ENCODE measurements at regions not wholly inside any gene's neighbourhood (a gene's known extent, or its start where the extent isn't known, plus 50 kb on each side); places are given as distances from the start of the nearest gene placed in this dataset.
"Not testable (repeated sequence)": the region's sequence is repeated elsewhere in the genome, so short reads cannot be mapped to it uniquely, and the experiment has no call there.

GRCh38 chr9:106487266-106487665 is 375.7 kb upstream of the ZNF462 start:
- Histone ChIP-seq H3K4me3 (no peak overlapping the region), H3K36me3 (no peaks in the 10 kb centered on the region), H3K9me3 (replicated peaks) (no peaks in the 10 kb centered on the region), H3K27me3 (replicated peaks) (no peaks in the 10 kb centered on the region), H3K27ac (no peak overlapping the region), H3K4me1 (replicated peaks) (peaks cover 5% of the 10 kb centered on the region; the same call in 1 of the 2 replicates)
- no peak for DNase-seq (ENCODE audit: low read depth in 1 of 2, low spot score in 2 of 2)

- H3K36me3 ChIP-seq; H3K4me3 ChIP-seq; H3K9me3 ChIP-seq (replicated peaks); H3K27me3 ChIP-seq (replicated peaks); DNase-seq (ENCODE audit: low read depth in 1 of 2, low spot score in 2 of 2); H3K27ac ChIP-seq; H3K4me1 ChIP-seq (replicated peaks): not testable (repeated sequence)
These were observed 370.8 kb upstream of the ZNF462 start for GRCh38 chr9:106492126-106492525.

- Histone ChIP-seq H3K4me1 (replicated peaks) (peaks cover 8% of the 10 kb centered on the region), H3K36me3 (no peaks in the 10 kb centered on the region), H3K27me3 (replicated peaks) (no peaks in the 10 kb centered on the region), H3K4me3 (no peak overlapping the region), H3K9me3 (replicated peaks) (no peaks in the 10 kb centered on the region), H3K27ac (no peak overlapping the region)
- no peak for DNase-seq (ENCODE audit: low read depth in 1 of 2, low spot score in 2 of 2)
These were observed 362.8 kb upstream of the ZNF462 start for GRCh38 chr9:106500171-106500570.

GRCh38 chr9:106501210-106501609 is 361.8 kb upstream of the ZNF462 start:
- H3K27me3 ChIP-seq (replicated peaks); H3K9me3 ChIP-seq (replicated peaks); DNase-seq (ENCODE audit: low read depth in 1 of 2, low spot score in 2 of 2); H3K4me1 ChIP-seq (replicated peaks); H3K27ac ChIP-seq; H3K4me3 ChIP-seq; H3K36me3 ChIP-seq: not testable (repeated sequence)

GRCh38 chr9:106502930-106503329 is 360.0 kb upstream of the ZNF462 start:
- H3K27me3 ChIP-seq (replicated peaks) = no peaks in the 10 kb centered on the region
- no peak overlapping the region for H3K27ac ChIP-seq
- no peaks in the 10 kb centered on the region for H3K9me3 ChIP-seq (replicated peaks)
- DNase-seq (ENCODE audit: low read depth in 1 of 2, low spot score in 2 of 2) = peak in 1 of 2 experiments; percentile 28
- H3K4me1 ChIP-seq (replicated peaks) = peaks cover 8% of the 10 kb centered on the region
- H3K36me3 ChIP-seq = no peaks in the 10 kb centered on the region
- H3K4me3 ChIP-seq = no peak overlapping the region

GRCh38 chr9:106503759-106504158 is 359.2 kb upstream of the ZNF462 start:
- Histone ChIP-seq H3K4me3 (no peak overlapping the region), H3K36me3 (no peaks in the 10 kb centered on the region), H3K4me1 (replicated peaks) (peaks cover 8% of the 10 kb centered on the region), H3K27ac (no peak overlapping the region), H3K27me3 (replicated peaks) (no peaks in the 10 kb centered on the region), H3K9me3 (replicated peaks) (no peaks in the 10 kb centered on the region)
- DNase-seq (ENCODE audit: low read depth in 1 of 2, low spot score in 2 of 2) = no peak

GRCh38 chr9:106526716-106527204 is 336.2 kb upstream of the ZNF462 start:
- no peak overlapping the region for H3K4me3 ChIP-seq
- no peaks in the 10 kb centered on the region for H3K27me3 ChIP-seq (replicated peaks)
- H3K27ac ChIP-seq = no peak overlapping the region
- H3K9me3 ChIP-seq (replicated peaks) = no peaks in the 10 kb centered on the region
- DNase-seq (ENCODE audit: low read depth in 1 of 2, low spot score in 2 of 2) = no peak
- no peaks in the 10 kb centered on the region for H3K4me1 ChIP-seq (replicated peaks)
- no peaks in the 10 kb centered on the region for H3K36me3 ChIP-seq

- Histone ChIP-seq H3K27ac (no peak overlapping the region), H3K9me3 (replicated peaks) (no peaks in the 10 kb centered on the region), H3K36me3 (no peaks in the 10 kb centered on the region), H3K4me1 (replicated peaks) (no peaks in the 10 kb centered on the region), H3K27me3 (replicated peaks) (no peaks in the 10 kb centered on the region), H3K4me3 (no peak overlapping the region)
- no peak for DNase-seq (ENCODE audit: low read depth in 1 of 2, low spot score in 2 of 2)
These were observed 334.8 kb upstream of the ZNF462 start for GRCh38 chr9:106528158-106528557.

GRCh38 chr9:106529616-106530015 is 333.4 kb upstream of the ZNF462 start:
- Histone ChIP-seq H3K4me1 (replicated peaks) (no peaks in the 10 kb centered on the region), H3K4me3 (no peak overlapping the region)
- DNase-seq (ENCODE audit: low read depth in 1 of 2, low spot score in 2 of 2) = no peak

GRCh38 chr9:106531491-106531890 is 331.5 kb upstream of the ZNF462 start:
- Histone ChIP-seq H3K4me3 (no peak overlapping the region), H3K36me3 (no peaks in the 10 kb centered on the region), H3K4me1 (replicated peaks) (no peaks in the 10 kb centered on the region), H3K9me3 (replicated peaks) (no peaks in the 10 kb centered on the region), H3K27ac (no peak overlapping the region), H3K27me3 (replicated peaks) (no peaks in the 10 kb centered on the region)
- no peak for DNase-seq (ENCODE audit: low read depth in 1 of 2, low spot score in 2 of 2)

More at GRCh38 chr9:106529616-106530015, 333.4 kb upstream of the ZNF462 start:
- Histone ChIP-seq H3K9me3 (replicated peaks) (no peaks in the 10 kb centered on the region), H3K36me3 (no peaks in the 10 kb centered on the region), H3K27me3 (replicated peaks) (no peaks in the 10 kb centered on the region), H3K27ac (no peak overlapping the region)

GRCh38 chr9:106532306-106533015 is 330.5 kb upstream of the ZNF462 start:
- H3K27ac ChIP-seq = no peak overlapping the region
- DNase-seq (ENCODE audit: low read depth in 1 of 2, low spot score in 2 of 2) = no peak
- no peaks in the 10 kb centered on the region for H3K36me3 ChIP-seq
- H3K4me1 ChIP-seq (replicated peaks) = no peaks in the 10 kb centered on the region
- no peaks in the 10 kb centered on the region for H3K9me3 ChIP-seq (replicated peaks)
- no peaks in the 10 kb centered on the region for H3K27me3 ChIP-seq (replicated peaks)
- H3K4me3 ChIP-seq = no peak overlapping the region

GRCh38 chr9:106534800-106535199 is 328.2 kb upstream of the ZNF462 start:
- Histone ChIP-seq H3K36me3 (no peaks in the 10 kb centered on the region), H3K4me1 (replicated peaks) (no peaks in the 10 kb centered on the region), H3K9me3 (replicated peaks) (no peaks in the 10 kb centered on the region)

GRCh38 chr9:106535439-106535838 is 327.5 kb upstream of the ZNF462 start:
- Histone ChIP-seq H3K9me3 (replicated peaks) (no peaks in the 10 kb centered on the region), H3K4me1 (replicated peaks) (no peaks in the 10 kb centered on the region), H3K4me3 (no peak overlapping the region), H3K27me3 (replicated peaks) (no peaks in the 10 kb centered on the region), H3K27ac (no peak overlapping the region), H3K36me3 (no peaks in the 10 kb centered on the region)
- no peak for DNase-seq (ENCODE audit: low read depth in 1 of 2, low spot score in 2 of 2)

More at GRCh38 chr9:106534800-106535199, 328.2 kb upstream of the ZNF462 start:
- Histone ChIP-seq H3K4me3 (no peak overlapping the region), H3K27ac (no peak overlapping the region), H3K27me3 (replicated peaks) (no peaks in the 10 kb centered on the region)
- DNase-seq (ENCODE audit: low read depth in 1 of 2, low spot score in 2 of 2) = no peak

GRCh38 chr9:106557996-106558667 is 304.8 kb upstream of the ZNF462 start:
- H3K9me3 ChIP-seq (replicated peaks) = peaks cover 4% of the 10 kb centered on the region; the same call in 1 of the 2 replicates
- no peaks in the 10 kb centered on the region for H3K36me3 ChIP-seq
- no peak overlapping the region for H3K27ac ChIP-seq
- DNase-seq (ENCODE audit: low read depth in 1 of 2, low spot score in 2 of 2) = no peak
- H3K4me1 ChIP-seq (replicated peaks) = no peaks in the 10 kb centered on the region
- H3K27me3 ChIP-seq (replicated peaks) = 0 out of 2 replicates have a peak, but pooled peaks cover 2% of the 10 kb centered on the region
- no peak overlapping the region for H3K4me3 ChIP-seq
